A549 (cell line): ENCODE measurements at regions not wholly inside any gene's neighbourhood (a gene's known extent, or its start where the extent isn't known, plus 50 kb on each side); places are given as distances from the start of the nearest gene placed in this dataset.

Experiments used
- CBX2 ChIP-seq: fragments of 200-600 bp; sonication (generic); IDR thresholded peaks from 2 replicates; pipeline ENCODE4 v1.6.1; 2016; ENCODE audit warnings: low read depth, mild to moderate bottlenecking, borderline replicate concordance
- PHF8 ChIP-seq: fragments of 200-600 bp; sonication (generic); IDR thresholded peaks from 2 replicates; pipeline ENCODE4 v1.6.1; 2016; ENCODE audit warnings: low read depth, mild to moderate bottlenecking, antibody characterized with exemption, moderate library complexity, borderline replicate concordance
- RAD21 ChIP-seq, 2 experiments: fragments of >200 bp in 1 of 2; sonication (Bioruptor Twin) in 1 of 2; formaldehyde crosslinking in 1 of 2; IDR thresholded peaks in 1 of 2; conservative IDR thresholded peaks in 1 of 2; 2 replicates in 1 of 2; 3 replicates in 1 of 2; pipeline ENCODE4 v1.6.1; 2012 to 2018; ENCODE audit warnings: inconsistent platforms in 1 of 2
- RFX5 ChIP-seq: fragments of 450-650 bp; IDR thresholded peaks from 2 replicates; pipeline ENCODE4 v1.7.1; 2014; ENCODE audit warnings: antibody characterized with exemption, mild to moderate bottlenecking, moderate library complexity
- TF ChIP-seq, protein P1 (sequence below): fragments of >200 bp; sonication (Bioruptor Twin); formaldehyde crosslinking; IDR thresholded peaks from 3 replicates; pipeline ENCODE4 v1.5.1; 2016

DNA sequence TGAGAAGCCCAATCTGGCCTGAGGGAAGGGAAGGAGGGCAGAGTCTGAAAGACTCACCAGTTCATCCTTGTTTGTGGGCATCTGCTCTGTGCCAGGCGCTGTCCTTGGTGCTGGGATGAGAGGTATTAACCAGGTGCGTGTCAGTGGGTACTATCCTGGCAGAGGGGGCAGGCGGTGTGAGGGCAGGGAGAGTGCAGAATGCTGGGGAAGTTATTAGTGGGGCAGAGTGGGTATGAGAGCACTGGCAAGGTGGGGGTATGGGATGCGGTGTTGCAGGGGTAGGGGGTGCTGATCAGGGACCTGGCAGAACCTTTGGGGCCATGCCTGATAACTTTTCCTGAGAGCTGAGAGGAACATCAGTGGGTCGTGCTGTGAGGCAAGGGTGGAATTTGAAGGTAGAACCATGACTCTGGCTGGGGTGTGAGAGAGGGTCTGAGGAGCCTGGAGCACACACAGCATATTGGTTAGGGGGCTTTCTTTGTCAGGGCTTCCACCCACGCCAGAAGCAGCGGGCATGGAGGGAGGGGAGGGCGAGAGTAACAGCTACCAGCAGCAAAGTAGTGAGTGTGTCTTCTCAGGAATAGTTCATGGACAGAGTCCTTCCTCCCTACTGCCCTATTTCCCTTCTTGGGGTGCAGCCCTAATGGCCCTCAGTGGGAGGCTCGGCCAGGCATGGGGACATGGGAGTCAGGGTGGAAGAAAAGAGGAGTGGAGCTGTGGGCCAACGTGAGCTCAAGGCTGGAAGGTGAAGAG lies 290.7 kb downstream of the CYP26B1 start:
- TF ChIP-seq CBX2 (no peak), RAD21 (conservative IDR thresholded peaks at IDR 0.05 in 1 of 2, IDR thresholded peaks at IDR 0.05 in 1 of 2) (no peak), RFX5 (no peak), PHF8 (no peak)
- TF ChIP-seq, protein P1, sequence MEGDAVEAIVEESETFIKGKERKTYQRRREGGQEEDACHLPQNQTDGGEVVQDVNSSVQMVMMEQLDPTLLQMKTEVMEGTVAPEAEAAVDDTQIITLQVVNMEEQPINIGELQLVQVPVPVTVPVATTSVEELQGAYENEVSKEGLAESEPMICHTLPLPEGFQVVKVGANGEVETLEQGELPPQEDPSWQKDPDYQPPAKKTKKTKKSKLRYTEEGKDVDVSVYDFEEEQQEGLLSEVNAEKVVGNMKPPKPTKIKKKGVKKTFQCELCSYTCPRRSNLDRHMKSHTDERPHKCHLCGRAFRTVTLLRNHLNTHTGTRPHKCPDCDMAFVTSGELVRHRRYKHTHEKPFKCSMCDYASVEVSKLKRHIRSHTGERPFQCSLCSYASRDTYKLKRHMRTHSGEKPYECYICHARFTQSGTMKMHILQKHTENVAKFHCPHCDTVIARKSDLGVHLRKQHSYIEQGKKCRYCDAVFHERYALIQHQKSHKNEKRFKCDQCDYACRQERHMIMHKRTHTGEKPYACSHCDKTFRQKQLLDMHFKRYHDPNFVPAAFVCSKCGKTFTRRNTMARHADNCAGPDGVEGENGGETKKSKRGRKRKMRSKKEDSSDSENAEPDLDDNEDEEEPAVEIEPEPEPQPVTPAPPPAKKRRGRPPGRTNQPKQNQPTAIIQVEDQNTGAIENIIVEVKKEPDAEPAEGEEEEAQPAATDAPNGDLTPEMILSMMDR = no peak
